GM18873 (cell line): ENCODE measurements at regions not wholly inside any gene's neighbourhood (a gene's known extent, or its start where the extent isn't known, plus 50 kb on each side); places are given as distances from the start of the nearest gene placed in this dataset.

Experiments used
- ATAC-seq: cut with Tn5 transposase; IDR thresholded peaks from one replicate; pipeline ENCODE4 v1.9.1; 2021; ENCODE audit warnings: mild to moderate bottlenecking, moderate library complexity, moderate number of reproducible peaks; ENCODE audit not compliant: unreplicated experiment, low FRiP score

DNA sequence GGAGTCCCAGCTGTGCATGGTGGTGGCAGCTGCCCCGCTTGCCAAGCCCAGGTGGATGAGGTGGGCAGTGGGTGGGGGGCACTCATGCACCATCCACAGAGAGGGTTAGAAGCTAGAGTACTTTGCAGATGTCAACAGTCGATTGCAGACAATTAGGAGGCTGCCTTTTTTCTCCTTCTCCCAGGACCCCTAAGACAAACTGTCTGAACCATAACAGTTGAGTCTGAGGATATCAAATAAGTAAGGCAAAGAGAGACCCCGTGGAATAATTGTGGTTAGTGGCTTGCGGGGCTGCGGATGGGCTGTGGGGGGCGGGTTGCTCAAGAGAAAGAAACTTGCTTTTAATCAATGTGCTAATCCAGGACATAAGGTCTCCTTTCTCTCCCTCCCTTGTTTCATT lies 926.2 kb downstream of the VRK1 start:
- no peak for ATAC-seq

DNA sequence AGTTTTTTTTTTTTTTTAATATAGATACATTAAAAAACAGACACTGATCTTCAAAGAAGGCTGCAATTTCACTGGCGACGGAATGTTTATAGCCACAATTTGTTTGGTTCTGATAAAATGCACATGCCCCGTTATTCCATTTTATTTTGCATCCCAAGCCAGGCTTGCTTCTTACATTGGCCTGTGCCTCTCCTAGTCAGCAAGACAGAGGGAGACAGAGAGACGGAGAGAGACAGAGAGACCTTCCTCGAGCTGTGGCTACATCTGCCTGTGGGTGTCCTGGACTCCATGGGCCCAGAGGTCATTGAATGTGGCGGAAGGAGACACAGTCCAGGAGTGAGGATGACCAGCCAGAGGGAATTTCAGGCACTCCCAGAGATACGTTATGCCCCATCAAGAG lies 926.6 kb downstream of the VRK1 start:
- no peak for ATAC-seq

DNA sequence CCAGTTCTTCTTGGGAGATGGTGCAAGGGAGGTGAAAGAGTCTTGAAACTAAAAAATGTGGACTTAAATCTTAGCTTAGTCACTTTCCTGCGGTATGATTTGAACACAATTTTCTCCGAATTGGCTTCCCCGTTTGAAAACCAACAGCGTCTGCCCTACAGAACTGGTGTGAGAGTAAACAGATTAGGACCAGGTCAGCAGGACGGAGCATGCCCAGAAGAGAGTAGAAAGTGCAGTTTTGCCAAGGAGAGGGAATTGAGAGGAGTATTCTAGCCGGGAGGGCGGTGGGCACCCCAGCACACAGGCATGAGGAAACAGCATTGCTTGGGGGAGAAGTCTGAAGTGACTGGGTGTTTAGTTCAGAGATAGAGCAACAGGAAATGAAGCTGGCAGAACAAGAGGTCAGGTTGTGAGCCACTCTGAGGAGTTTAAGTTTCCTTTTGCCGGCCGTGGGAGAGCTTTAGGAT lies 927.1 kb downstream of the VRK1 start:
- ATAC-seq, result no peak

DNA sequence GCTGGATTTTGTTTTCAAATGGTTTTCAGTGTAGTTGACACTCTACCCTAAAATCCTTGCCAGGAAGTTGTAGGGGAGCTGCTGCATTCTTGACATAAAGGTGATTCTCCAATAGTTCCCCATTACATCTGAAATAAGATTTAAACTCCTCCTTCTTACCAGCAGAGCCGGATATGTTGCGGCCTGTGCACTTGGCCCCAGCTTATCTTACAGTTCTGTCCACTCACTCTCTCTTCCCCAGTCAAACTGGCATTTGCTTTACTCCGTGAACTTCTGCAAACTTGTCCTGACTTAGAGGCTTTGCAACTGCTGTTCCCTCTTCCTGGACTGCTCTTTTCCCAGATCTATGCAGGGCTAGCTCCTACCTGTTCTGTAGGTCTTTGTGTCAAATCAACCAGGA lies 929.5 kb downstream of the VRK1 start:
- ATAC-seq, result no peak

DNA sequence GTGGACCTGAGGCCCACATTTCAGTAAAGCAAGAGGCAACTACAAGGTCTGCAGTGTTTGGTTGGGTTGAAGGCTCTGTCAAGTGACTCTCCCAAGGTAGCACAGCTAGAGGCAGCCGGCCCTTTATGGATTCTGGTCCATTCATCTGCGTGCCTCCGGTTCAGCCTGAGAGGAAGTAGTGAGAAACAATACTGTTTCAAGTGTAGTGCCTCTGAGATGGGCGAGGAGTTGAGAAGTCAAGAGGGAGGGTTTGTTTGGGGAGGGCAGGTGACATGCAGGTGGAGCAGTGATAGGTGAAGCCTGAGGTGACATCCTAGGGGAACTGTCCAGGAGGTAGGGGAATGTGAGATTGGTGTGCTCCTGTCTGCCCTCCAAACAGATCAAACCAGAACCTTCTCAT lies 933.5 kb downstream of the VRK1 start:
- ATAC-seq, result no peak

DNA sequence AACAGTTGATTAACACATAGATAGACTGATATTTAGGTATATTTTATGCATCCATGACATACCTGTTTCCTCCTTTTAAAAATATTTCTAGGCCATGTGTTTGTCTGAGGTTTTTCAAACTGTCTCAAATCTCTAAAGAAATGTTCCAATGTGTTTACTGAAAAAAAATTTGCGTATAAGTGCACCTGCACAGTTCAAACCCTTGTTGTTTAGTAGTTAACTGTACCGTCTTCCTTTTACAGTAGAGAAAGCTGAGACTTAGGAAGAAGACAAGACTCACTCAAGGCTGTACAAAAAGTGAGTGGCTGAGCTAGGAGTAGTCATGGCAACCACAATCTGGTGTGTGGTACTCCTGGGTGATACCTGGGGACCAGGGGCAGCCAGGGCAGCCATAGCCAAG lies 934.6 kb downstream of the VRK1 start:
- ATAC-seq, result no peak

DNA sequence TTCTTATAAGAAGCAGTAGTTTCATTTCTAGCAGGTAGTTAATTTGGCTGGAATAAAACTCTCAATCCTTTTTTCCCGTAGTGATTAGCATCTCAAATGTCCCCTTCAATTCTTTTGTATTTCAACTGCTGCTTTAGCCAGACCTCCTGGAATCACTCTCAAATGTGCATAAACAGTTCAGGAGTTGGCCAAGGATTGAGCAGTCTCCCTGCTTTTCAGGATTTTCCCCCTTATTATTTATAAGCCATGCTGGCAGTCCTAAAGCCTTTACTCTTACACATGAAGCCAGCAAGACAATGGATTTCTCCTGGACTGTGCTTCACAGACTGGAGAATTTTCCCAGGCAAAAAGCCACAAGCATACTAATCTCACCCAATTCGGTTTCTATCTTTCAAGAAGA lies 950.1 kb downstream of the VRK1 start:
- ATAC-seq, result no peak

DNA sequence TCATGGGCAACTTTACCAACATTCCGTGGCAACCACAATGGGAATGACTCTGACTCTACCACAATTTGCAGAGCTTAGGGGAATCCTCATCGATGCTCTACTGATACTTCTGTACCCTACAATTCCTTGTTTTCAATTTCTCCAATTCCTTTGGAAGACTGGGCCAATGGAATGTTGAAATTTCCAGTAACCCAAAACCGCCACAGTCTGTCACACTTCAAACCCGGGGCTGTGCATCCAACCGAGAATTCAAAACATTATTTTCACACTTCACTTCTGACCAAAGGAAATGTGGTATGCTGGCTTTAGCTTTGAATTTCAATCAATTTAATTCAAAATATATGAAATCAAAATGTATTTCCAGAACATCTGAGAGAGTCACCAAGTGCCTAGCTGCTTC lies 951.4 kb downstream of the VRK1 start:
- no peak for ATAC-seq

DNA sequence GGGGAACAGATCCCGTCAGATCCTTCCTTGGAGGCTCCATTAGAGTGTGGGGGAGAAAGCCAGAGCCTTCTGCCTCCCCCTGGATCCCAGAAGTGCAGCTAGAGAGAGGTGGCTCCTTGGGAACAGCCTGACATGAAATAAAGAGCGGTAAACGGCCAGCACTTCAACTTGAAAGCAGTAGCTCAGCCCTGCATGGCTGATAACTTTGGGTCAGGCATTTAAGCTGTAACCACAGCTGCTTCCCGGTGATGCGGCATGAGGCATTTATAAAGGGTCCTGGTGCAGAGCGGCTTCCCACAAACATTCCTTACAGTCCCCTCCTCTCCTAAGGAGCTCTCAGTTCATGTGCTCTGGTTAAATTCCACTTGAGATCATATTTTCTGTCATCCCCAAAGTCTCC lies 960.3 kb downstream of the VRK1 start:
- ATAC-seq, result no peak

DNA sequence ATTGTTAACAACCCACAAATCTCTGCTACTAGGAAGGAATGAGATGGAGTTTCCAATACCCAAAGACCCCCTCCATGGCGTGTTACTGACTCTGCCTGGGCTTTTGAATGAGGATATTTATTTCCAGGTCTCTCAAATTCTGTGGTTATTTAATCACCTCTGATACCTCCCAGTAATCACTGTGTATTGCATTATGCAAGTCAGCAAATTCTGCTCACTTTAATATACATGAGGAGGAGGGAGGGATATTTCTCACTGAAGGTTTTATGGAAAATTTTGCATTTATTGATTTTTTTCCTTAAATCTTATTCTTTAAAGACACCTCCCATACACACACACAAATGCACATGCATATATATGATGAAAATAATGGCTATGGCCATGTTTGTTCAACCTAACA lies 962.9 kb downstream of the VRK1 start:
- ATAC-seq, result no peak

DNA sequence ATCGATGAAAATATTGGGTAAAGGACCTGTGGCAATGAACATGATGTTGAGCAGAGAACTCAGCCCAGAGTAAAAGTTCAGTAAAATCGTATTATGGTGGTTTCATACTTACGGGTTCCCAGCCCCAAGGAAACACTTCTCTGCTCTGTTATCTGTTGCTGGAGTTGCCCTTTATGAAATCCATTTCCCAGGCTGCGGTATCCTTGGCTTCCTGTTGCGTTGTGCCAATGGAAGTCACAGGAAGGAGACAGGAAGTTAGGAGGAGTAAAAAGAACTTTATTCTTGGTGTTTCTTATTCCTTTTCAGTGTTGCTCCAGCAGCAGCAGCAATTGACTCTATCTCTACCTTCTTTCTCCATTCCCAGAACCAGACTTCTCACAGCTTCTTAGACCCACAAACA lies 965.2 kb downstream of the VRK1 start:
- ATAC-seq, result no peak

DNA sequence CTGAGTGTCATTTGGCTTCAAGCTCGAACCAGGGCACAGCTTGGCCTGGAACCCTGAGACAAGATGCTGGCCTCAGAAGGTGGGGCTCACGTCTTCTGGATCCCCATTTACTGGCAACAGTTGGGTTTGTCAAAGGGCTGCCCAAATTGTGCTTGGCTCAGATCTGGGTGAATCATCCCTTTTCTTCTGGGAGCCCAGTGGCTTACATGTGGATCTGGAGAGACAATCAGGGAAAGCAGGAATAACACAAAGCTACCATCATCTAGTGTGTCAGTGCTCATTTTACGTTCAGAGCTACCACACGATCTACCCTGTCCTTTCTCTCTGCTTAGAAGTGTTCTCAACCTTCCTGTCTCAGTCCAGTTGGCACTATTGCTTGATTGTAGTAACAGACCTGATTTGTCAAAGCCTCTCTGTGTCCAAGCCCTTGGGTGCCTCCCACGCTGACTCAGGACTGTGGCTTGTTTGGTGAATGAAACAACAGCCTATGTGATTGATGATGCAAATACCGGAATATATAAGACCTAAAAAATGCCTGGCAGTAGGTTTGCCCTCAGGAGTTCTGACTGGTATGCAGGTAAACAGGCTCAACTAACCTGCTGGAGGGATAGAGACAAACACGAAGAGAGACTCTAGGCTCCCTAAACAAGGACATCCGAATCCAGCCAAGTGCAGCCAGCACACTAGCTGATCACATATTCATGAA lies 974.3 kb downstream of the VRK1 start:
- no peak for ATAC-seq

DNA sequence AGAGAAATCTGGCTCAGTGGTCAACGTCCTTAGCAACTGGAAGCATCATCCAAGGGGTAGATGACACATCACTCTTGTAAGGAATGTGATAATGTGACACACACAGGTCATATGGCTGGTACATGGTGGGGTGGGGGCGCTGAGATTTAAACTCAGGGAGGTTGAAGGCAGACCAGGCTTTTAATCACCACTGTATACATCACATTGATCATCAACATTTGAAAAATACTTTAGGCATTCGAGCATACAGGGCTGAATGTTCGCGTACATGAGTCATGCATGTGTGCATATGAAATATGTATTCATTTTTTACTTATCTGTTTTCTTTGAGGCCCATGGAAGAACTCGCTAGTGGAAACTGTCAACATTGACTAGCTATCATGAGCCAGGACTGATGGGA lies 976.4 kb downstream of the VRK1 start:
- ATAC-seq, result no peak

DNA sequence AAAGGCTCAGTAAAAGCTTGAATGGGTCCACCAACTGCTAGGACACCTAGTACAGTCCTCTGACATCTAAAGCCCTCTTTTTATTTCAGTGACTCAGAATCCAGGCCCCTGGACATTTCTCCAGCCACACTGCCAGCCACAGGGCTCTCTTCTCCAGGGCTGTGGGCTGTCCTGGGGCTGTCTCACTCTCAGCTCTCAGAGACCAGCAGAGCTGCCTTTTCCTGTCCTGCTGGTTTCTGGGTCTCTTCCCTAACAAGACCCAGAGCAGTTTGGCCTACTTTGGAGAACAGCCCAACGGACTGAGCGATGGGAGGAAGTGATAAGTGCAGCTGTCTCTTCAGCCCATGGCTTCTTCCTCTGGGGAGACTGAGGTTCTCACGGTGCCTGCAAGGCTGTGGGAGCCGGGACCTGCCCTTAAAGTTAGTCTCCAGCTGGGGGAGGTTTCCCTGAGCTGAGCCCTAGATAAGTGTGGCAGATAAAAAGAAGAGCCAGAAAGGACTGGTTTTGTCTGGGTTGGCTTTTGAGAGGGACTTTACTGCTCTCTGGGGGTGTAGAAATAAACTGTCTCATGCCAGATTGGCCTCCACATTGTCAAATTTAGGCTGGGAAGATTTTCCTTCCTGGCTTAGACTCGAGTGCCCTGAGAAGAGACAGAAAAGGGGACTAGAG lies 979.8 kb downstream of the VRK1 start:
- no peak for ATAC-seq

DNA sequence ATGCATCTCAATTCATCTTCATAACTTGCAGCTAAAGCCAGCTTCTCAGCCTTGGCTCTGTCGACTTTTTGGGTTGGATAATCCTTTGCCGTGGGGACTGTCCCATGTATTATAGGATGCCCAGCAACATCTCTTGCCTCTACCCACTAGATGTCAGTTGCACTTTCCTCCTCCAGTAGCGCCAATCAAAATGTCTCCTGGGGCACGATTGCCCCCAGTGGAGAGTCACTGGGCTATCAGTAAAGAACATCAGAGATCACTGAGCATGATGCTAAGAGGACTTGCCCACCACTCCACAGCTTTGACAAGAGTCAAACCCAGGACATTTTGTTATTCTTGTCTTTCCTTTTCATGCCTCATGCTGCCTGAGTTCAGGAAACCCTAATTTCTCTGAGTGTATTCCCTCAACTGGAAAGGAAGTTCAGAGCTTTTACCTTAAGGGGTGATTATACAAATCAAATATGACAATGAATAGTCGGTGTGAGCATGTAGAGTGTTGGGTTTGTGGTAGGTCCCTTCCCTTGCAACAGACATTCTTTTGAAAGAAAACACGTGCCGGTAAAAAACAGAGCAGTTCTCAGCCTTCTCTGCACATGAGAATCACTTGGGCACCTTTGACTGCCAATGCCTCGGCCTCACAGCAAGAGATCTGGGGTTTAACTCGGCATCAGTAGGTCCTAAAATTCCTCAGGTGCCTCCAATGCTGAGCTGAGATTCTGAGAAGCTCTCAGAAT lies 980.6 kb downstream of the VRK1 start:
- no peak for ATAC-seq

DNA sequence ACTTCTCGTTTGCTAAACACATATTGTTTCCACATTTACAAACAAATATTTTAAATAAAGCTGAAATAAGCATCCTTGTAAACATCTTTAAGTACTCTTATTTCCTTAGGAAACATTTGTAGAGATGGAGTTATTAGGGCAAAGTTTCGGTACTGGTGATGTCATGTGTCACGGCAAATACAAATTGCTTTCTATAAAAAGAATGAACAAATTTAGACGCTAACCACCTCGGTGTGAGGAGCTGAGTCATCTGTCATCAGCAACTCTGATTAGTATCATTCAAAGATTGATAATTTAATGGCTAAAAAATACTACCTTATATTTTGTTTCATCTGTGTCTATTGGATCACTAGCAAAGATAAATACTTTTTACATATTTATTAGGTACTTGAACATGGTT lies 982.0 kb downstream of the VRK1 start:
- ATAC-seq, result no peak

DNA sequence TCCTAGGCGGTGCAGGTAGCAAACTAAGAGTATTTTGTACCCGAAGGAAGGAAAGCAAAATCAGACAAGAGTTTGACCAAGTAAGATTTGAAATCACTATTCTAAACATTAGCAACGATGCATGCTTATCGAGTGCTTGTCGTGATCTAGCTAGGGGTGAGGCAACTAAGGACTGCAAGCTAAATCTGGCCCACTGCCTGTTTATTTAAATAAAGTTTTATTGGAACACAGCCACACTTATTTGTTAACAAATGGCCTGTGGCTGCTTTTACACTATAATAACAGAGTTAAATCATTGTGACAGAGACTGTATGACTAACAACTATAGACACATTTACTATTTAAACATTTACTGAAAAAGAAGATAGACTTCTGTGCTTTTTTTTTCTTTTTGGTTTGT lies 983.6 kb downstream of the VRK1 start:
- no peak for ATAC-seq

DNA sequence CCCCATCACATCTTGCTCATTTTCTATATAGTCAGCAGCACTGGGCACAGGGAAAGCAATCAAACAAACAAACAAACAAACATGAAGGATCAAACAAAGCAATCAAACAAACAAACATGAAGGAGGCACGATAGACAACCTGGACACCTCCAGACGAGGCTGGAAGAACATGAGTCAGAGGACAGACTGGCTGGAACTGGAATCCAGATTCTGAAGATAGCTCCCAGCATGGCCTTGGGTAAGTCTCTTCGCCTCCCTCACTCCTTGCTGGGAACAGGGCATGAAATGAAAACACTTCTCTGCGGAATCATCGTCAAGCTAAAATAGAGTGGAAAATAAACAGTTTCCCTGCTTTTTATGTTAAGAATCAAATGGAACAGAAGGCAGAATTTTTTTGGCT lies 984.8 kb downstream of the VRK1 start:
- ATAC-seq, result no peak

DNA sequence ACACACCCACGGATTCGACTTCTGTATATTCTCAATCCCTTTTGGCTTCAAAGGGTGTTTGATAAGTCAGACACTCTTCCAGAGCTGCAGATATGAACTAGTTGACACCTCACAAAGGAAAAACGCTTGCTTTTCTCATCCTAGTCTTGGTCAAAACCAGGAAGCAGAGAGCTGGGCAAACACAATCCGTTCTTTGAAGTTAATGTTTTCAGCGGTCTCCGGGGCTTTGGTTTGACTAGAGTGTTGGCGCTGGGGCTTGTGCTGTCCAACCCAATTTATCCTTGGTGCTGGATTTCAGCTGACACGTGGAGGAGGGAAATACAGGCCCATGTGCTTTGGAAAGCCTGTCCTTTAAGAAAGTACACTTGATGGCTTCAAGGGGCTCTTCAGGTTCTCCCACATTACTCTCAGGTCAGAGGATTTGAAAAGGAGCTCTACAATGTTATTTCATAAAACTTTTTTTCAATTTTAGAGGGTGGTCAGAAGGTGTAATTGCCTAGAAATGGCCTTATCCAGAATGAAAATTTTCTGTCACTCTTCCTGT lies 985.8 kb downstream of the VRK1 start:
- no peak for ATAC-seq

DNA sequence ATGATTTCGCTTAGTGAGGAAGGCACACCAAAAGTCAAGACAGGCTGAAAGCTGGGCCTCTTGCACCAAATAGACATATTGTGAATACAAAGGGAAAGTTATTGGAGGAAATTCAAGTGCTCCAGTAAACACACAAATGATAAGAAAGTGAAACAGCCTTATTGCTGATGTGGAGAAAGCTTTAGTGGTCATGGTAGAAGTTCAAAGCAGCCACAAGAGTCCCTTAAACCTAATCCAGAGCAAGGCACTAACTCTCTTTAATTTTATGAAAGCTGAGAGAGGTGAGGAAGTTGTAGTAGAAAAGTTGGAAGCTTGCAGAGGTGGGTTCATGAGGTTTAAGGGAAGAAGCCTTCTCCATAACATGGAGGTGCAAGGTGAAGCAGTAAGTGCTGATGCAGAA lies 988.3 kb downstream of the VRK1 start:
- ATAC-seq, result no peak

DNA sequence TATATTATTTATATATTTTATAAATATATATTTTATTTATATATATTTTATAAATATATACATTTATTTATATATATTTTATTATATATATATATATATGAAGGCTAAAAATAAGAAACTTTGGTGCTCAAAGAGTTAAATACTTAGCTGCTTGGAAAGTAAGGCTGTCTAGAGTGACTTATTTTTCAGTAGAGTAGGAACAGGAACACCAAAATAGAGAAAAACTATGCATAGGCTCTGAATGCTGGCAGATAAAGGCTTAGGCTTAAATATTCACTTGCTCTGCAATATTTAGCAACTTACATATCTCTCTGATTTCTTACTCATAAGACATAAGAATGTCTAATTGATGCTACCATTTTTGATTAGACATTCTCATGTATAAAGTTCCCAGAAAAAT lies 991.2 kb downstream of the VRK1 start:
- ATAC-seq, result no peak
